ENCODE measurements at regions not wholly inside any gene's neighbourhood (a gene's known extent, or its start where the extent isn't known, plus 50 kb on each side); places are given as distances from the start of the nearest gene placed in this dataset.

GRCh38 chr12:92627511-92627910 lies 75.3 kb upstream of the PLEKHG7 start:
- DNase-seq (ENCODE audit: low spot score): no peak
- H3K4me3 ChIP-seq: no peak overlapping the region
- peaks cover 11% of the 10 kb centered on the region for H3K4me1 Mint-ChIP-seq
- TF ChIP-seq EZH2 (IDR thresholded peaks at IDR 0.05) (no peak), CTCF (IDR thresholded peaks at IDR 0.05) (no peak)
- no peak overlapping the region for H3K4me2 ChIP-seq
- H3K9ac ChIP-seq: no peak overlapping the region
- H3K9me3 Mint-ChIP-seq: no peaks in the 10 kb centered on the region
- H3K9me3 ChIP-seq (ENCODE audit: low read depth): no peaks in the 10 kb centered on the region
- H3F3A ChIP-seq (ENCODE audit: low read depth): no peaks in the 10 kb centered on the region
- H3K79me2 ChIP-seq (ENCODE audit: low read depth): no peaks in the 10 kb centered on the region
- no peaks in the 10 kb centered on the region for H3K27me3 ChIP-seq
- H4K20me1 ChIP-seq (ENCODE audit: low read depth): no peaks in the 10 kb centered on the region
- no peak overlapping the region for H3K27ac ChIP-seq
- H3K4me3 Mint-ChIP-seq: no peak overlapping the region
- H2AFZ ChIP-seq (replicated peaks): no peak overlapping the region
- H3K36me3 Mint-ChIP-seq: no peaks in the 10 kb centered on the region
- H3K27ac Mint-ChIP-seq: no peak overlapping the region
- no peaks in the 10 kb centered on the region for H3K27me3 Mint-ChIP-seq (ENCODE audit: insufficient read depth, low read depth)
- H3K36me3 ChIP-seq: no peaks in the 10 kb centered on the region
- H3K4me1 ChIP-seq: no peaks in the 10 kb centered on the region

GRCh38 chr12:92625639-92626310 lies 77.0 kb upstream of the PLEKHG7 start:
- H3K36me3 Mint-ChIP-seq: no peaks in the 10 kb centered on the region
- DNase-seq (ENCODE audit: low spot score): no peak
- Histone ChIP-seq H3K36me3 (no peaks in the 10 kb centered on the region), H3K9ac (no peak overlapping the region), H2AFZ (replicated peaks) (no peak overlapping the region), H4K20me1 (ENCODE audit: low read depth) (no peaks in the 10 kb centered on the region), H3K79me2 (ENCODE audit: low read depth) (no peaks in the 10 kb centered on the region), H3K4me2 (no peak overlapping the region), H3K4me3 (no peak overlapping the region), H3F3A (ENCODE audit: low read depth) (no peaks in the 10 kb centered on the region), H3K9me3 (ENCODE audit: low read depth) (no peaks in the 10 kb centered on the region), H3K4me1 (no peaks in the 10 kb centered on the region), H3K27ac (no peak overlapping the region), H3K27me3 (no peaks in the 10 kb centered on the region)
- H3K4me3 Mint-ChIP-seq: no peak overlapping the region
- H3K9me3 Mint-ChIP-seq: peaks cover 2% of the 10 kb centered on the region
- TF ChIP-seq CTCF (IDR thresholded peaks at IDR 0.05) (no peak), EZH2 (IDR thresholded peaks at IDR 0.05) (no peak), EZH2phosphoT487 (IDR thresholded peaks at IDR 0.05) (no peak)
- H3K27ac Mint-ChIP-seq: no peak overlapping the region
- peaks cover 2% of the 10 kb centered on the region for H3K27me3 Mint-ChIP-seq (ENCODE audit: insufficient read depth, low read depth)
- peaks cover 11% of the 10 kb centered on the region for H3K4me1 Mint-ChIP-seq

GRCh38 chr12:92624236-92624635 lies 78.6 kb upstream of the PLEKHG7 start:
- no peaks in the 10 kb centered on the region for H3K4me1 ChIP-seq
- Mint-ChIP-seq H3K36me3 (no peaks in the 10 kb centered on the region), H3K27ac (no peak overlapping the region), H3K27me3 (ENCODE audit: insufficient read depth, low read depth) (peaks cover 2% of the 10 kb centered on the region), H3K9me3 (peaks cover 2% of the 10 kb centered on the region), H3K4me3 (no peak overlapping the region), H3K4me1 (peaks cover 8% of the 10 kb centered on the region)
- no peak overlapping the region for H3K27ac ChIP-seq
- no peaks in the 10 kb centered on the region for H3K27me3 ChIP-seq
- no peaks in the 10 kb centered on the region for H3K9me3 ChIP-seq (ENCODE audit: low read depth)
- H3K4me3 ChIP-seq: no peak overlapping the region
- no peaks in the 10 kb centered on the region for H3K79me2 ChIP-seq (ENCODE audit: low read depth)
- H2AFZ ChIP-seq (replicated peaks): no peak overlapping the region
- H4K20me1 ChIP-seq (ENCODE audit: low read depth): no peaks in the 10 kb centered on the region
- no peak overlapping the region for H3K9ac ChIP-seq
- no peak for DNase-seq (ENCODE audit: low spot score)
- TF ChIP-seq EZH2 (IDR thresholded peaks at IDR 0.05): no peak
- no peaks in the 10 kb centered on the region for H3K36me3 ChIP-seq
- no peaks in the 10 kb centered on the region for H3F3A ChIP-seq (ENCODE audit: low read depth)
- H3K4me2 ChIP-seq: no peak overlapping the region

GRCh38 chr12:92623386-92623785 lies 79.4 kb upstream of the PLEKHG7 start:
- Histone ChIP-seq H3K36me3 (no peaks in the 10 kb centered on the region), H3K4me1 (no peaks in the 10 kb centered on the region), H3K4me2 (no peak overlapping the region), H3K9ac (no peak overlapping the region), H3K27me3 (no peaks in the 10 kb centered on the region), H3K79me2 (ENCODE audit: low read depth) (no peaks in the 10 kb centered on the region), H2AFZ (replicated peaks) (no peak overlapping the region), H3K4me3 (no peak overlapping the region), H3K27ac (no peak overlapping the region), H3K9me3 (ENCODE audit: low read depth) (no peaks in the 10 kb centered on the region), H3F3A (ENCODE audit: low read depth) (no peaks in the 10 kb centered on the region), H4K20me1 (ENCODE audit: low read depth) (no peaks in the 10 kb centered on the region)
- Mint-ChIP-seq H3K27me3 (ENCODE audit: insufficient read depth, low read depth) (peaks cover 4% of the 10 kb centered on the region), H3K36me3 (no peaks in the 10 kb centered on the region), H3K27ac (no peak overlapping the region), H3K4me1 (peaks cover 8% of the 10 kb centered on the region), H3K9me3 (peaks cover 2% of the 10 kb centered on the region), H3K4me3 (no peak overlapping the region)
- TF ChIP-seq CTCF (IDR thresholded peaks at IDR 0.05): no peak
- TF ChIP-seq EZH2phosphoT487 (IDR thresholded peaks at IDR 0.05): no peak
- TF ChIP-seq EZH2 (IDR thresholded peaks at IDR 0.05): no peak
- no peak for DNase-seq (ENCODE audit: low spot score)

Measured in neural progenitor cell (in vitro differentiated cells).